Upper lobe of left lung (tissue), 6 donors: ENCODE measurements at regions not wholly inside any gene's neighbourhood (a gene's known extent, or its start where the extent isn't known, plus 50 kb on each side); places are given as distances from the start of the nearest gene placed in this dataset.

Experiments
- ATAC-seq, 2 donors: fragments of 200-7000 bp; cut with Tn5 transposase; one replicate each; pipeline ENCODE4 v1.9.1; 2022; ENCODE audit warnings: mild to moderate bottlenecking in 2 of 2, moderate library complexity in 2 of 2; ENCODE audit not compliant: low FRiP score in 2 of 2
- DNase-seq, 2 donors: peaks; one replicate each; pipeline ENCODE4 v3.0.0-alpha.2; 2019 to 2020
- H3K27ac ChIP-seq, 4 donors: fragments of 200-600 bp; sonication (generic); one replicate each; pipeline ENCODE4 v1.5.1; 2016 to 2019
- H3K27me3 ChIP-seq, 4 donors: fragments of 200-600 bp; sonication (generic); one replicate each; pipeline ENCODE4 v1.5.1; 2017 to 2019
- H3K36me3 ChIP-seq, 4 donors: fragments of 200-600 bp; sonication (generic); one replicate each; pipeline ENCODE4 v1.5.1; 2016 to 2019
- H3K4me1 ChIP-seq, 4 donors: fragments of 200-600 bp; sonication (generic); one replicate each; pipeline ENCODE4 v1.5.1; 2018 to 2019
- H3K4me3 ChIP-seq, 4 donors: fragments of 200-600 bp; sonication (generic); one replicate each; pipeline ENCODE4 v1.5.1; 2017 to 2019; ENCODE audit warnings: mild to moderate bottlenecking in 2 of 4, moderate library complexity in 1 of 4
- H3K9me3 ChIP-seq, 4 donors: fragments of 200-600 bp; sonication (generic); one replicate each; pipeline ENCODE4 v1.5.1; 2018 to 2019
- CTCF ChIP-seq, 6 experiments: fragments of 450-650 bp in 4 of 6; fragments of 200-600 bp in 2 of 6; sonication (generic) in 2 of 6; IDR thresholded peaks; one replicate each; pipeline ENCODE4 v1.5.1; 2016 to 2019; ENCODE audit warnings: antibody characterized with exemption in 6 of 6
- EP300 ChIP-seq, 4 donors: sonication (generic); formaldehyde crosslinking; IDR thresholded peaks; one replicate each; pipeline ENCODE4 v1.5.1; 2017; ENCODE audit warnings: antibody characterized with exemption in 4 of 4, control low read depth in 2 of 4
- POLR2A ChIP-seq, 4 donors: fragments of 450-650 bp; IDR thresholded peaks; one replicate each; pipeline ENCODE4 v1.5.1; 2016 to 2017; ENCODE audit warnings: antibody characterized with exemption in 4 of 4, mild to moderate bottlenecking in 2 of 4
- POLR2AphosphoS5 ChIP-seq, 2 donors: sonication (generic); formaldehyde crosslinking; IDR thresholded peaks; one replicate each; pipeline ENCODE4 v1.5.1; 2017; ENCODE audit warnings: antibody characterized with exemption in 2 of 2
- WGBS, 2 donors: methylation state at CpG; one replicate each; pipeline ENCODE4 v1.1.5; 2017 to 2018; 5-methylcytosine and 5-hydroxymethylcytosine counted together
- donor health status: DM: no; HTN: no; CAD: no; lungs with moderate emphysema.
- donor health status: DM: no; HTN: yes; CAD: no; lungs with severe emphysema.

GRCh38 chr5:39534690-39535089 lies 109.9 kb upstream of the DAB2 start:
- Histone ChIP-seq H3K4me1 (no peaks in the 10 kb centered on the region), H3K27ac (no peak overlapping the region), H3K27me3 (no peaks in the 10 kb centered on the region), H3K4me3 (no peak overlapping the region), H3K36me3 (no peaks in the 10 kb centered on the region), H3K9me3 (no peaks in the 10 kb centered on the region)
- 86 to 87% methylated on average over 3 of the region's 3 CpGs for WGBS, 2 donors
- ATAC-seq (no peak), DNase-seq (no peak)
- no peak for TF ChIP-seq POLR2AphosphoS5 (IDR thresholded peaks at IDR 0.05)
- no peak for TF ChIP-seq CTCF (IDR thresholded peaks at IDR 0.05)
- no peak for TF ChIP-seq POLR2A (IDR thresholded peaks at IDR 0.05)
- no peak for TF ChIP-seq EP300 (IDR thresholded peaks at IDR 0.05)

GRCh38 chr5:39533749-39534148 lies 109.0 kb upstream of the DAB2 start:
- H3K9me3 ChIP-seq, result no peaks in the 10 kb centered on the region
- no peak overlapping the region for H3K4me3 ChIP-seq
- no peaks in the 10 kb centered on the region for H3K36me3 ChIP-seq
- no peak overlapping the region for H3K27ac ChIP-seq
- DNase-seq (no peak), ATAC-seq (no peak)
- no peaks in the 10 kb centered on the region for H3K27me3 ChIP-seq
- WGBS, 2 donors, result 65 to 74% methylated on average over 3 of the region's 3 CpGs
- TF ChIP-seq POLR2A (IDR thresholded peaks at IDR 0.05), result no peak
- no peak for TF ChIP-seq CTCF (IDR thresholded peaks at IDR 0.05)
- no peak for TF ChIP-seq EP300 (IDR thresholded peaks at IDR 0.05)
- TF ChIP-seq POLR2AphosphoS5 (IDR thresholded peaks at IDR 0.05), result no peak
- H3K4me1 ChIP-seq, result no peaks in the 10 kb centered on the region

DNA sequence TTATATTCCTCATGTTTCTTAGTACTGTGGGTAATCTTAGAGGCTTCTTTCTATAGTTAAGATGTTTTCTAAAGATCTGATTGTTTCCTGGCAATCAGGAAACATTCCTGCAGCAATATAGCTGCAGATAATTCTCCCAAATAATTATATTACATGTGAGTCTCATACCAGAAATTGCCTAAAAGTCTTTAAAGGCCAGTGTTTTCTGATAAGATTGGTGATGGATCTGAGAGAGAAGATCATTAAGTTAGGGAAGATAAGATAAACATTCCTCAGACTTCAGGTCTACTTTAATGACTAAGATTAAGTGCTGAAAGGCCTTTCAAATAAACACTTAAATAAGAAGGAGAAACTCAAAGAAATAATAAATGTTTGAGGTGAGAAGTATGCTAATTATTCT lies 107.7 kb upstream of the DAB2 start:
- no peaks in the 10 kb centered on the region for H3K9me3 ChIP-seq
- no peaks in the 10 kb centered on the region for H3K4me1 ChIP-seq
- H3K27ac ChIP-seq, result no peak overlapping the region
- no peak for TF ChIP-seq EP300 (IDR thresholded peaks at IDR 0.05)
- no peak for TF ChIP-seq CTCF (IDR thresholded peaks at IDR 0.05)
- no peak for TF ChIP-seq POLR2A (IDR thresholded peaks at IDR 0.05)
- TF ChIP-seq POLR2AphosphoS5 (IDR thresholded peaks at IDR 0.05), result no peak
- no peaks in the 10 kb centered on the region for H3K36me3 ChIP-seq
- H3K4me3 ChIP-seq, result no peak overlapping the region
- ATAC-seq (no peak), DNase-seq (no peak)
- no peaks in the 10 kb centered on the region for H3K27me3 ChIP-seq

DNA sequence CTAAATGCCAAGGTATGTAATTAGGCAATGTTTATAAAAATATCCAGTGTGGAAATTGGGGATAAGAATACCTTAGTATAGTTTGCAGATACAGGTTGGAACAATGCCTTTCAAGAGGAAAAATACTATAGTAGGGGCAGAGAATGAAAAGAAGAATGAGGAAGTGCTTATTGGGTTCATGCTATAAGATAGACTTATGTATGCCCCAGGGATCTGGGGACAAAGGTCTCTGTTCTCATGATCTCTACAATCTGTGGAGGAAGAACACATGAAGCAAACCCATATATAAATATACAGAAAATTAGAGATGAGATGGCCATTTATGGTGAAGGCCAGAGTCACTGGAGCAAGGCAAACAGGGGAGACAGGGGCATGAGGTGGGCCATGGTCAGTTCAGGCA lies 106.5 kb upstream of the DAB2 start:
- H3K27me3 ChIP-seq, result no peaks in the 10 kb centered on the region
- H3K27ac ChIP-seq, result no peak overlapping the region
- no peaks in the 10 kb centered on the region for H3K9me3 ChIP-seq
- H3K36me3 ChIP-seq, result no peaks in the 10 kb centered on the region
- ATAC-seq (no peak), DNase-seq (no peak)
- H3K4me3 ChIP-seq, result no peak overlapping the region
- no peak for TF ChIP-seq CTCF (IDR thresholded peaks at IDR 0.05)
- no peak for TF ChIP-seq POLR2A (IDR thresholded peaks at IDR 0.05)
- no peak for TF ChIP-seq EP300 (IDR thresholded peaks at IDR 0.05)
- TF ChIP-seq POLR2AphosphoS5 (IDR thresholded peaks at IDR 0.05), result no peak
- H3K4me1 ChIP-seq, result peaks cover 0 to 5% (median 3%) of the 10 kb centered on the region in 4 donors

GRCh38 chr5:39526914-39527477 lies 102.2 kb upstream of the DAB2 start:
- 43 to 46% methylated on average over 7 of the region's 7 CpGs for whole genome bisulfite sequencing, 2 donors

More at GRCh38 chr5:39526914-39527477, 102.2 kb upstream of the DAB2 start:
- H3K4me1 ChIP-seq, result peaks cover 0 to 14% (median 6%) of the 10 kb centered on the region in 4 donors
- H3K4me3 ChIP-seq, result no peak overlapping the region
- no peaks in the 10 kb centered on the region for H3K9me3 ChIP-seq
- TF ChIP-seq POLR2A (IDR thresholded peaks at IDR 0.05) (peak in 1 of 4 donors; percentile 37), POLR2AphosphoS5 (IDR thresholded peaks at IDR 0.05) (peak in 1 of 2 donors; percentile 57), CTCF (IDR thresholded peaks at IDR 0.05) (no peak), EP300 (IDR thresholded peaks at IDR 0.05) (peak in 2 of 4 donors; percentile 3 to 43)
- H3K27ac ChIP-seq, result peak overlapping the region; percentile 45 to 68 (median 61)
- no peaks in the 10 kb centered on the region for H3K27me3 ChIP-seq
- ATAC-seq, result peak; percentile 53 to 86
- no peaks in the 10 kb centered on the region for H3K36me3 ChIP-seq
- DNase-seq, result peak in 1 of 2 donors; percentile 29
